H1 (cell line): ENCODE measurements at regions not wholly inside any gene's neighbourhood (a gene's known extent, or its start where the extent isn't known, plus 50 kb on each side); places are given as distances from the start of the nearest gene placed in this dataset.

Experiments used
- CTCF ChIA-PET: fragments of 300-600 bp; sonication (Branson Sonifier 250); formaldehyde crosslinking; loops from one replicate; lab custom pipeline; 2021; ENCODE audit not compliant: partially characterized antibody; lab: Charles Lee
- POLR2A ChIA-PET: fragments of 300-600 bp; sonication (Branson Sonifier 250); formaldehyde crosslinking; loops from one replicate; lab custom pipeline; 2021; ENCODE audit warnings: inconsistent platforms; ENCODE audit not compliant: partially characterized antibody; lab: Charles Lee
- DNase-seq, 2 experiments: peaks; one replicate each; pipeline versions ENCODE4 v3.0.0 to v3.0.0-alpha.2; 2010 to 2022; ENCODE audit warnings: low spot score in 2 of 2, low read depth in 1 of 2, mixed read lengths in 1 of 2
- FAIRE-seq: peaks from 2 replicates; lab custom pipeline; 2011; peaks lifted over from hg19 to GRCh38; lab: Jason Lieb, UNC
- H2AFZ ChIP-seq: 2 replicates; pipeline ENCODE4 v1.8.1; 2012; ENCODE audit warnings: low read length, inconsistent platforms
- H2AK5ac ChIP-seq: 2 replicates; pipeline ENCODE4 v1.6.1; 2013; ENCODE audit warnings: low read depth, low read length
- H2BK120ac ChIP-seq: replicated peaks from 2 replicates; pipeline ENCODE3; 2013; ENCODE audit warnings: low read depth, low read length, inconsistent platforms
- H2BK12ac ChIP-seq: 2 replicates; pipeline ENCODE4 v1.6.1; 2013; ENCODE audit warnings: low read depth, low read length
- H2BK15ac ChIP-seq: 2 replicates; pipeline ENCODE4 v1.6.1; 2013; ENCODE audit warnings: low read length
- H2BK20ac ChIP-seq: 2 replicates; pipeline ENCODE4 v1.6.1; 2013; ENCODE audit warnings: low read length
- H2BK5ac ChIP-seq: 2 replicates; pipeline ENCODE4 v1.6.1; 2013; ENCODE audit warnings: low read depth, low read length
- H3K14ac ChIP-seq: 2 replicates; pipeline ENCODE4 v1.6.1; 2013; ENCODE audit warnings: inconsistent platforms; ENCODE audit not compliant: insufficient read length
- H3K18ac ChIP-seq: 2 replicates; pipeline ENCODE4 v1.6.1; 2013; ENCODE audit warnings: low read length; ENCODE audit errors: extremely low read depth
- H3K23ac ChIP-seq: 2 replicates; pipeline ENCODE4 v1.6.1; 2013; ENCODE audit warnings: inconsistent platforms; ENCODE audit not compliant: insufficient read length
- H3K23me2 ChIP-seq: 2 replicates; pipeline ENCODE4 v1.6.1; 2013; ENCODE audit warnings: low read depth, low read length
- H3K27ac ChIP-seq: 2 replicates; pipeline ENCODE4 v1.6.1; 2011; ENCODE audit warnings: low read depth, low read length, inconsistent platforms
- H3K27me3 ChIP-seq, 4 experiments: replicated peaks in 1 of 4; 1 replicate in 1 of 4; 2 replicates in 3 of 4; pipeline versions ENCODE4 v1.6.1 to v1.8.1; 2011 to 2013; ENCODE audit warnings: low read length in 3 of 4, mild to moderate bottlenecking in 3 of 4, inconsistent platforms in 2 of 4, mixed read lengths in 2 of 4, moderate library complexity in 1 of 4; ENCODE audit not compliant: control insufficient read depth in 3 of 4, insufficient read depth in 3 of 4; ENCODE audit errors: extremely low read depth in 1 of 4
- H3K36me3 ChIP-seq, 4 experiments: 2 replicates each; pipeline versions ENCODE4 v1.6.1 to v1.8.1; 2011 to 2013; ENCODE audit warnings: mild to moderate bottlenecking in 4 of 4, low read length in 3 of 4, moderate library complexity in 2 of 4, control low read depth in 1 of 4, inconsistent platforms in 1 of 4; ENCODE audit not compliant: insufficient read depth in 4 of 4, control insufficient read depth in 2 of 4
- H3K4ac ChIP-seq: replicated peaks from 2 replicates; pipeline ENCODE3; 2013; ENCODE audit warnings: low read length, low read depth, mixed read lengths, inconsistent platforms; ENCODE audit not compliant: insufficient read length
- H3K4me1 ChIP-seq, 4 experiments: replicated peaks in 1 of 4; 1 replicate in 1 of 4; 2 replicates in 3 of 4; pipeline versions ENCODE4 v1.6.1 to v1.8.1; 2011 to 2013; ENCODE audit warnings: low read length in 3 of 4, inconsistent platforms in 2 of 4, mixed read lengths in 1 of 4; ENCODE audit not compliant: insufficient read depth in 4 of 4, control insufficient read depth in 3 of 4
- H3K4me2 ChIP-seq, 2 experiments: 2 replicates each; pipeline versions ENCODE4 v1.6.1 to v1.8.1; 2011 to 2013; ENCODE audit warnings: low read depth in 2 of 2, low read length in 2 of 2, control low read depth in 1 of 2, inconsistent platforms in 1 of 2, mild to moderate bottlenecking in 1 of 2; ENCODE audit not compliant: insufficient read depth in 1 of 2
- H3K4me3 ChIP-seq, 4 experiments: fragments of 200-600, 300-600 bp in 1 of 4; sonication (generic), shearing (Covaris generic), sonication (Bioruptor Twin) in 1 of 4; 2 replicates each; pipeline versions ENCODE4 v1.5.1 to v1.8.1; 2011 to 2016; ENCODE audit warnings: low read length in 4 of 4, low read depth in 3 of 4, control low read depth in 2 of 4, inconsistent platforms in 2 of 4, mild to moderate bottlenecking in 2 of 4, mixed read lengths in 1 of 4, moderate library complexity in 1 of 4; ENCODE audit not compliant: insufficient read depth in 2 of 4; ENCODE audit errors: extremely low read depth in 1 of 4
- H3K56ac ChIP-seq: replicated peaks from 2 replicates; pipeline ENCODE3; 2013; ENCODE audit warnings: low read depth, mild to moderate bottlenecking, mixed read lengths, low read length, inconsistent platforms; ENCODE audit not compliant: insufficient read length
- H3K79me1 ChIP-seq: 2 replicates; pipeline ENCODE4 v1.6.1; 2013; ENCODE audit warnings: low read depth, low read length, control low read depth
- H3K79me2 ChIP-seq, 2 experiments: 2 replicates each; pipeline versions ENCODE4 v1.6.1 to v1.8.1; 2012 to 2013; ENCODE audit warnings: low read length in 2 of 2, mild to moderate bottlenecking in 2 of 2, inconsistent platforms in 1 of 2; ENCODE audit not compliant: insufficient read depth in 2 of 2, control insufficient read depth in 1 of 2
- H3K9ac ChIP-seq, 4 experiments: replicated peaks in 1 of 4; 1 replicate in 1 of 4; 2 replicates in 3 of 4; pipeline versions ENCODE4 v1.6.1 to v1.8.1; 2011 to 2013; ENCODE audit warnings: low read depth in 3 of 4, low read length in 3 of 4, control low read depth in 2 of 4, mild to moderate bottlenecking in 2 of 4, moderate library complexity in 2 of 4, inconsistent platforms in 1 of 4; ENCODE audit errors: extremely low read depth in 1 of 4
- H3K9me3 ChIP-seq, 2 experiments: 2 replicates each; pipeline versions ENCODE4 v1.6.1 to v1.8.1; 2012 to 2013; ENCODE audit warnings: mild to moderate bottlenecking in 2 of 2, moderate library complexity in 2 of 2, control low read depth in 1 of 2, inconsistent platforms in 1 of 2, low read depth in 1 of 2, low read length in 1 of 2, mixed read lengths in 1 of 2; ENCODE audit not compliant: insufficient read depth in 2 of 2
- H4K20me1 ChIP-seq, 2 experiments: replicated peaks in 1 of 2; 2 replicates each; pipeline versions ENCODE3 to v1.8.1; 2011 to 2013; ENCODE audit warnings: inconsistent platforms in 2 of 2, low read length in 2 of 2, mild to moderate bottlenecking in 1 of 2; ENCODE audit not compliant: insufficient read depth in 2 of 2, control insufficient read depth in 1 of 2
- H4K5ac ChIP-seq: 2 replicates; pipeline ENCODE4 v1.6.1; 2013; ENCODE audit warnings: low read length, low read depth, mixed read lengths, inconsistent platforms; ENCODE audit not compliant: insufficient read length
- H4K8ac ChIP-seq: 2 replicates; pipeline ENCODE4 v1.8.0; 2013; ENCODE audit warnings: mild to moderate bottlenecking, moderate library complexity, low read length, inconsistent platforms; ENCODE audit not compliant: insufficient read depth; ENCODE audit errors: extremely low read depth
- H4K91ac ChIP-seq: replicated peaks from 2 replicates; pipeline ENCODE3; 2013; ENCODE audit warnings: low read length, mixed read lengths, inconsistent platforms; ENCODE audit not compliant: insufficient read length
- CBX8 ChIP-seq: fragments of 300-800, 300-1000 bp; sonication (generic); IDR thresholded peaks from 2 replicates; pipeline ENCODE4 v1.7.1; 2016; ENCODE audit warnings: low read depth, low read length, borderline replicate concordance
- CTBP2 ChIP-seq: IDR thresholded peaks from 2 replicates; pipeline ENCODE4 v1.7.0; 2011; ENCODE audit warnings: borderline replicate concordance, mild to moderate bottlenecking, moderate library complexity, mixed read lengths, low read length; ENCODE audit not compliant: insufficient read depth, insufficient read length
- E2F6 ChIP-seq: IDR thresholded peaks from 2 replicates; pipeline ENCODE4 v1.6.1; 2012; ENCODE audit warnings: inconsistent platforms
- EP300 ChIP-seq, 2 experiments: IDR thresholded peaks; 1 replicate in 1 of 2; 2 replicates in 1 of 2; pipeline ENCODE4 v1.6.1; 2011 to 2012; ENCODE audit warnings: low read depth in 2 of 2, low read length in 2 of 2, mild to moderate bottlenecking in 2 of 2, borderline replicate concordance in 1 of 2, inconsistent platforms in 1 of 2, moderate library complexity in 1 of 2
- JUND ChIP-seq: IDR thresholded peaks from 2 replicates; pipeline ENCODE4 v1.6.1; 2011; ENCODE audit warnings: mild to moderate bottlenecking, improper control_type of control experiment, low read length
- NANOG ChIP-seq: IDR thresholded peaks from 2 replicates; pipeline ENCODE4 v1.6.1; 2011; ENCODE audit warnings: low read length, low read depth, mild to moderate bottlenecking, inconsistent platforms; ENCODE audit not compliant: insufficient read depth, poor library complexity, severe bottlenecking
- NRF1 ChIP-seq: IDR thresholded peaks from 2 replicates; pipeline ENCODE4 v1.6.1; 2011; ENCODE audit warnings: mild to moderate bottlenecking, low read depth, low read length, improper control_type of control experiment
- RBBP5 ChIP-seq: IDR thresholded peaks from 2 replicates; pipeline ENCODE4 v1.7.1; 2012; ENCODE audit warnings: low read depth, mild to moderate bottlenecking, inconsistent platforms, low read length, moderate library complexity, borderline replicate concordance
- SAP30 ChIP-seq: fragments of 300-600 bp; sonication (generic); IDR thresholded peaks from 2 replicates; pipeline ENCODE4 v1.7.1; 2012; ENCODE audit warnings: low read length, moderate library complexity, mild to moderate bottlenecking, inconsistent platforms; ENCODE audit not compliant: insufficient read depth, insufficient replicate concordance
- SIRT6 ChIP-seq: IDR thresholded peaks from one replicate; pipeline ENCODE4 v1.7.1; 2012; ENCODE audit warnings: low read length, inconsistent platforms
- SIX5 ChIP-seq: IDR thresholded peaks from 2 replicates; pipeline ENCODE4 v1.6.1; 2011; ENCODE audit warnings: mild to moderate bottlenecking, low read depth, low read length
- SUZ12 ChIP-seq: fragments of 200-600 bp; sonication (generic); IDR thresholded peaks from 2 replicates; pipeline ENCODE4 v1.6.1; 2012; ENCODE audit warnings: mild to moderate bottlenecking, inconsistent platforms, low read length, moderate library complexity, mixed read lengths
- TAF1 ChIP-seq: IDR thresholded peaks from 2 replicates; pipeline ENCODE4 v1.6.1; 2011; ENCODE audit warnings: mild to moderate bottlenecking, low read depth, low read length
- TAF7 ChIP-seq: optimal IDR thresholded peaks from 2 replicates; pipeline ENCODE3; 2011; ENCODE audit warnings: low read depth, mild to moderate bottlenecking, inconsistent platforms, low read length, moderate library complexity, borderline replicate concordance
- ZNF274 ChIP-seq: IDR thresholded peaks from 2 replicates; pipeline ENCODE4 v1.7.0; 2012; ENCODE audit warnings: low read length, borderline replicate concordance; ENCODE audit errors: extremely low read depth

- ChIA-PET CTCF (interaction anchor here (0.5 kb wide), 1 partner anchor 15 kb away, joined by 3 read pairs; no protein-coding TSS in a partner anchor), POLR2A (no interaction called here)
- Histone ChIP-seq H3K14ac (no peak overlapping the region), H2BK5ac (no peak overlapping the region), H3K18ac (no peak overlapping the region), H3K27me3 (no peaks in the 10 kb centered on the region), H3K56ac (no peak overlapping the region), H3K4ac (no peak overlapping the region), H3K4me2 (no peak overlapping the region), H3K9ac (no peak overlapping the region), H3K27ac (no peak overlapping the region), H3K36me3 (no peaks in the 10 kb centered on the region), H4K20me1 (no peaks in the 10 kb centered on the region), H3K4me1 (no peaks in the 10 kb centered on the region), H2AFZ (no peak overlapping the region), H2BK15ac (no peak overlapping the region), H2BK12ac (no peak overlapping the region), H2BK120ac (no peak overlapping the region), H4K91ac (no peak overlapping the region), H3K23ac (no peak overlapping the region), H3K79me1 (no peaks in the 10 kb centered on the region), H3K23me2 (no peaks in the 10 kb centered on the region), H2BK20ac (no peak overlapping the region), H3K79me2 (no peaks in the 10 kb centered on the region), H2AK5ac (no peak overlapping the region), H3K9me3 (no peaks in the 10 kb centered on the region), H3K4me3 (no peak overlapping the region), H4K5ac (no peak overlapping the region), H4K8ac (no peak overlapping the region)
- DNase-seq (no peak), FAIRE-seq (no peak)
- TF ChIP-seq SIRT6 (no peak), TAF7 (no peak), NRF1 (no peak), ZNF274 (no peak), SUZ12 (no peak), TAF1 (no peak), E2F6 (no peak), CBX8 (no peak), JUND (no peak), EP300 (IDR thresholded peaks at IDR 0.05; ENCODE audit: borderline replicate concordance in 1 of 2, low read depth in 2 of 2, low read length in 2 of 2) (no peak), SIX5 (no peak), NANOG (no peak), SAP30 (no peak), RBBP5 (no peak), CTBP2 (no peak)
These were observed 343.5 kb downstream of the C12orf50 start for GRCh38 chr12:87685696-87686095.
